GM19438 (cell line): ENCODE measurements at regions not wholly inside any gene's neighbourhood (a gene's known extent, or its start where the extent isn't known, plus 50 kb on each side); places are given as distances from the start of the nearest gene placed in this dataset.

Experiments used
- ATAC-seq: cut with Tn5 transposase; IDR thresholded peaks from one replicate; pipeline ENCODE4 v1.9.1; 2021; ENCODE audit warnings: low read depth; ENCODE audit not compliant: unreplicated experiment

DNA sequence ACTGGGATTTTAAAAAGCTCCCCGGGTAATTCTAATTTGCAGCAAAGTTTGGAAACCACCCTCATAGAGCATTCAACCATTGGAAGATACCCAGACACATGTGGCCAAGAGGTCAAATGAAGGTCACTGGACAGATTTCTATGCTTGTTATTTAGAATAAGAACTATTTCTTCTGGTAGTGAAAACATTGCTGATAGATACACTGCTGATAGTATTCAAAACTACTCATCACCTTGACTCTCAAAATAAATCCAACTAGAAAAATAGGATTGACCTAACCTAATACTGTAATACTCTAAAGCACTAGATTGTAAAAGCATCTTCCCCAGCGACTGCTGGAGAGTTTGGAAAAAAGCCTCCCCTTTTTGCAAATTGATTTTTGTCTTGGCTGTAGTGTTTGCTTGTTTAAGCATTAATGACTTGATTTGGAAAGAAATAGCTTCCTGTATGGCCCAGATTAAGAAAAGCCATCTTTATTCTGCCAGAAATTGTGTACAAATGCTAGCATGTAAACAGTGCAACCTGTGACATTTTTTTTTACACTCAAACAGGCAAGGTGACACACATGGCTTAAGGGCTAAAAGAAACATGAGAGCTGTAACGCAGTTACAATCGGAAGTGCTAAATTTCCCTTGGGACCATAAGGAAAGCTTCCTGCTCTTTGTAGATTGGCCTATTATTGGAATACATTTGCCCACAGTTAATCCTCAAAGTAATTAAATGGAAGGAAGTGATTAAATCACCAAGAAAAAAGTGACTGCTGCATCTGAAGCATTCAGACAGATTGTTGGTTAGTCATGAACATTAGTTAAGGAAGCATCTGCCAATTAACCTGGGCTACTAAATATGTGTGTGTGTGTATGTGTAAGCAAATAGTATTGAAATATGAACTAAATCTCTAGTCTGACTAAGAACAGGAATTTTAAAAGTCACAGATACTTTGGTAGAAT, 356.5 kb upstream of the ATP2B1 start:
- no peak for ATAC-seq

DNA sequence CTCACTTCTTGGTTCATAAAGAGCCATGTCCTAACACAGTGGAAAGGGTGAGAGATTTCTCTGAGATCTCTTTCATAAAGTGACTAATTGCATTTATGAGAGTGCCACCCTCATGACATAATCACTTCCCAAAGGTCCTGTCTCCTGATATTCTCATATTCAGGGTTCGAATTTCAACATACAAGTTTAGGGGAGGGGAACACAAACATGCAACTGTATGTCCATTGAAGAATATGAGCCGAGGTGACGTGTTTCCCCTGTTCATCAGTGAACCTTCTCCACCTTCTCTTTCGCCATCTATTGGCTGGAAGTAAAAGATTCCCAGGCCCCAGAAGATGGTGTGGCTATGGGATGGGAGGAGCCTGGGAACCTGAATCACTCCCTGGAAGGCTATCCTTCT, 354.2 kb upstream of the ATP2B1 start:
- ATAC-seq: no peak

DNA sequence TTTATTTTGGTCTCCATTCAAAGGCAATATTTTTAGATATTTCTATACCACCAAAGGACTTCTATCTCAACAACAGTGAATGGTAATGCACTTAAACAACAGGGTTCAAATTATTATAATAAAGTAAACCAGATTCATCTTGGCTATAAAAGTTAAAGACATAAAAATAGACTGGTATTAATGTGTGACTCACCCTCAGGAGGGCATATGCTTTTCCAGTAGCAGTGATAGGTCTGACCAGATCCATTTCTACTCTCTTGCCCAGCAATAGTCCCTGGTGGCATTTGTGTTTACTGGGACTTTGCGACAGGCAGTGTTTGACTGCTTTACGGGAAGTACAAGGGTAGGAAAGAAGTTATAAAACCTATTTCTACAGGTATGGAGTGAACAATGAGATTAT, 353.2 kb upstream of the ATP2B1 start:
- ATAC-seq: no peak

DNA sequence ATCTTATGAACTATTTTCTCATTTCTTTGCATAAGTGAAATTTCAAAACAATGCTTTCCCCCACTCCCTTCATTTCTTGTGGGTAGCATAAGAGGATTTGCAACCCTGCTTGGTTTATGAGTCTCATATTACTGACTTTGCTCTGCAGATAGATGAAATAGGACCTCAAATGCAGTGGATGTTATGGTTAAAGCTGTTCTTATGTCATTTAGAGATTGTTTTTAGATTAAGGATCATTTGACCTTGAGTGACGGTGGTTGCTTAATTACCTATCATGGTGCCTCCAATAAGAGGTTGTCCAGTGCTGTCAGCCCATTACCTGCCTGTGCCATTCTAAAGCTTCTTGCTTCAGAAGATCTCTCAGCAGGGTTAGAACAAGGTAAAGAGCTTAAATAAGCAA, 351.4 kb upstream of the ATP2B1 start:
- no peak for ATAC-seq

DNA sequence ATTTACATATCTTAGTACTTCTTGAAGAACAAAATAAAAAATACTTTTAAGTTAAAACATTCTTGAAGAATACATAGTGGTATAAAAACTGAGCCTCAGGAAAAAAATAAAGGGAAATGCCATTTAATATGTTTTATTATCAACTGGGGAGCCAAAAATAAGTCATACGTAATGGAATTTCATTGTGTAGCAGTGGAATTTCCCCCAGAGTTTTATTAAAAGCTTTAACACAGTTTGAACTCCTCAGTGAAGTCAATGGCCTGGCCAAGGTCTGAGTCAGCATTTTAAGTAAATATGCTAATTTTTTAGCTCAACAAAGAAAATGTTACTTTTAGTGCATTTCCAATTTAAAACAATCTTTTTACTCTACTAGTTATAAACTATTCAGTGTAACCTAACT, 350.1 kb upstream of the ATP2B1 start:
- ATAC-seq: no peak

DNA sequence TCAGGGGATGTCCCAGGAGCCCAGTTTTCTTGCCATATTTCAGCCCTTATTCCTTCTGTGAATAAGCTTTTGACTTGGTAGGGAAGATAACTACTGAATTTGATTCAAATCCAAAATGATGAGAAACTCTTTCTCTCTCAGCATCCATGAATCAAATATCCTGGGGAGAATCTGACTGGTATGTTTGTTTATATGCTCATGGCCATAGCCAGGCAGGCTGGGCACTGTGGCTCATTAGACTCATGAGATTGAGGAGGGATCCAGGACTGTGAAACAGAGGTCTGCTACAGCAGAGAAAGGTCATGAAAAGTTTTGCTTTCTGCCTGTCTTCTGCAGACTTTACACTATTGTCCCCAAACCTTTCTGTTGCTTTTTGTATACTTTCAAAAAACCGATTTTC, 346.4 kb upstream of the ATP2B1 start:
- no peak for ATAC-seq

DNA sequence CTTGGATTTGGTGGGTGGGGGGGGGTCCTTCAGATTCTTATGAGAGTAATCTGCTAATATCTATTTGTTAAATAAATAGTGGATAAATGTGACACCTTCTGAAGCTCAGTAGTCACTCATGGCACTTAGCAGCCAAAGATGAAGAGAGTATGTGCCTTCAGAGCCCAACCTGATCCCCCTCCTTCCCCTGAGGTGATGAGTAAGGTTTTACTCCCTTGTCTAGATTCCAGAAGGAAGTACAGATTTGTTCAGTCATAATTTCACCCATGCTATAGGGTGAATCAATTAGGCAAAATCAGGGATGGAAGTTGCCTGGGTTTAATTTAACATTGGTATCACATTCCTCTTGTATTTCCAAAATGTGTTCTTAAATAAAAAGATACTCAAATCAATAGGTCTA, 340.3 kb upstream of the ATP2B1 start:
- ATAC-seq: no peak

DNA sequence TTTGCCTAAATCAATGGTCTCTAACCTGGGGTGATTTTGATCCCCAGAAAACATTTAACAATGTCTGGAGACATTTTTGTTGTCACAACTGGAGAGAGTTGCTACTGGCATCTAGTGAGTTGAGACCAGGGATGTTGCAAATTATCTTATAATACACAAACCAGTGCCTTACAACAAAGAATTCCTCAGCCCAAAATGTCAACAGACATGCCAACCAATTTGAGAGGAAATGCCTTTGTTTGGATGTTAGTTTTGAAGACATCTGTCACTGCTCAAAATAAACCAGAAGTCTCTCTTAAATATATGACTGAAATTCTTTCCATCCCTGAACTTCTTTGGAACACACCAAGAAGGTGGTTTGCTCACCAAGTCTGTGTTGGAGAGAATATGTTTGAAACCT, 336.9 kb upstream of the ATP2B1 start:
- ATAC-seq: no peak

DNA sequence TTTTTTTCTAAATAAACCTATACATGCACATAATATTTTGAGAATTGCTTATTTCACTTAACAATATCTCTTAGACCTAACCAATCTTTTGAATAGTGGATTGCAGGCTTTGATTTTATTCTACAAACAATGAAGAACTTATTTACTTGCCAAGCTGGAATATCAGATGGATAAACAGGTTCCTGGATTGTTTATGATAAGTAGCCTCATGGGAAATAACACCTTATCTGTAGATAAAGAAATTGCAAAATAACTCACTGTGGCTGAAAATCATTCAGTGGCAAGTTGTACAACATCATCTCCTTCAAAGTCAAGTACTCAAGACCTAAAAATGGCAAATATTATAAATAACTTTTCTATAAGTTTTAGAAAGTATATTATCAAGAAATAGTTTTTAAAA, 335.4 kb upstream of the ATP2B1 start:
- ATAC-seq: no peak

DNA sequence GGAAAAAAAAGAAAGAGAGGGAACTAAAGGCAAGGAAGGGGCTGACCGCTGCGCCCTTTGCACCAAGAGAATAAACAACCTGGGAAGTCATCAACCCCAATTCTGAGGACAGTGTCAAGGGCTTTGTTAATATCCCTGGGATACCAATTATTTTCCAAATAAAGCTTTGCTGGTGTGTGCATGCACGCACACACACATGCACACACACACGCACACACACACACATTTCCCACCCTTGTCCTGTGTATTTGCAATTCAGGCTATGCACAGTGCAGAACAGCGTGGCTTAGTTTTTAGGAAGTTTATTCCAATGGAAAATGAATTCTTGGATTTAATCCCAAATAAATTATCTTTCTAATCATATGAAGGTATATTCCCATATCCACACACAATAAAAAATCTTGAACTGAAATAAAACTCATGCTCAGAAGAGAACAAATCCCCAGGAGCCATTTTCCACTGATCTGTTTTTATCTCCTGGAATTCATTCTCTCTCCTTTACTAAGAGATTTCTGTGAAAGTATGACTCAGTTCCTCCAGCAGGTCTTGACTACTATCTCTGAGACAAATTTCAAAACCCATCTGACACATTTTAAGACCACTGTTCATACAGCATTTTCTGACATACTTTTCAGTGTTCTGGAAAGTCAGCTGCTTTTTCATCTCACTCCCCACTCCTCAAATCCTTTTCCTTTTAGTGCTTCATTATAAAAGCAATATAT, 334.4 kb upstream of the ATP2B1 start:
- ATAC-seq: no peak

DNA sequence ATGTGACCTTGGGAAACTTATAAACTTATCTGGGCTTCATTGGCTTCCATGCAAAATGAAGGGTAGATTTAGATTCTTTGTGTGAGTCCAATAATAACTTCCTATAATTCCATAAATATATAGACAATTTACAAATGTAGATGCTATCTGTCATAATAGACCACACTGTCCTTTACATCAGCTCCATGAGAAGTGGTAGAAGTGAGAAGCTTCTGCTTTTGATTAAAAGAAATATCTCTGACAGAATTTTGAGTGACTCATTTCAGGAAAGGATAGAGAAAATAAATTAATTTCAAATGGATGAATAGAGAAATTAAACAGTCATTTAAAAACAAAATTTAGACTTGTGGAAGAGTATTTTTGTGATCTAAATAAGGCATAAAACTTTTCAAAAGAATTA, 329.7 kb upstream of the ATP2B1 start:
- no peak for ATAC-seq

DNA sequence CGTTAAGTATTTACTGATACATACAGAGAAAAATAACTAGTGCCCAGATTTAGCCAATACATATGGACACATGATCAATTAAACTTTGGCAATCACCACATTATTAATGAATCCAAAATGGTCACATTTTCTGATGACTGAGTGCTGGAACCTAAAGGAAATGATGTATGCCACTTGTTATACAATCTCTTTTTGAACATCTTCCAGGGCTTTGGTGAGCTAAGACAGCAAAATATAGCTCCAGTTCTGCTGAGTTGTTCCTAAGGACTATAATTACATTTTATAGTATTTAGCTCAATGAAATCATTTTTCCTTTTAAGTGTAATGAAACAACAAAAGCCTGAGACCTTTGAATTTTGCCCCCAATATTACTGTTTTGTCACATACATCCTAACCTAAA, 329.1 kb upstream of the ATP2B1 start:
- ATAC-seq: no peak

DNA sequence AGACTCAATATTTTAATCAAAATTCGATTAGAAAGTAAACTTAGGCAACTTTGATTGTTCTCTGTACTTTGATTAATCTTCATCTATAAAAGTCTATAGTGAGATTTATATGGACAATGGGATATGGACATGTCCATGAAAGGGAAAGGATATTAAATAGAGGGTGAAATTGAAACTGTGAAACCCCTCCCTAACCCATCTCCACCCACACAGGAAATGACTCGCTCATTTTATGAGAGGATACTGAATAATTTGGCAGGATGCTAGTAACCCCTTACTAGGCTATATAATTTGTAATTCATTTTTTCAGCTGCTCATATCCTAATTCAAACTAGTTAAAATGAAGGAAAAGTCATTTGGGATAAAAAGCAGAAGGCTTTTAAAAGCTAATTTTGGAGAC, 328.0 kb upstream of the ATP2B1 start:
- ATAC-seq: no peak

DNA sequence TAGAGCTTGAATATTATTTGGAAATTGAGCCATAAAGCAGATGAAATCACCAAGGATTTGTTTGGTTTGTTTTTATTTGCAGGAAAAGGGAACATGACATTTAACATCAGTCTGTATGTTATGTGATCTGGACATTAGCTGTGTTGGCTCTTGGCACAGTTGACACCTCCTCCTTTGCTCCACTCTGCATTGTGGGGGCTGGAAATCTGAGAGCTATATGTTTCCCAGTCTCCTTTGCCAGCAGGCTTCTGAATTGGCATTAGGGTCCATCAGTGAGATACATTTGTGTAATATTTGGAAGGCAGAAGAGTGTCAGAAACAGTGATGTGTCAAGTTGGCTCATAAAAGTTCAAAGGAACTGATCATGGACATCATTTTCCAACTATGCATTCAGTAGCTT, 322.1 kb upstream of the ATP2B1 start:
- no peak for ATAC-seq

DNA sequence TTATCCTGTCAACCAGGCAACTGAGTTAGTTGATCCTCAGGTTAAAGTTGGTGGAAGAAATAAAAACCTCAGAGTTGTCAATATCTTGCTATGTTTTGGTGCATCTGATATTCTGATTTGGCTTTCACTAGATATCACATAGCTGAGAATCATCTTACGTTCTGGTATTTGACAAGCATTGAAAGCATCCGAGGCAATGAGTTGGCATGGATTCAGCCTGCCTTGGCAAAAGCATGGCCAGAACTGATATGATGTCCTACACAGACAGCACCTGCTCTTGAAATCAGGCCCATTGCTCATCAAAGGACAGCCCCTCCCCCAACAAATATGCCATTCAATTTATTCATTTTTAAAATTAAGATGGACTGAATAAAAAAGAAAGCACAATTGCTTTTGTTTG, 320.7 kb upstream of the ATP2B1 start:
- ATAC-seq: no peak

DNA sequence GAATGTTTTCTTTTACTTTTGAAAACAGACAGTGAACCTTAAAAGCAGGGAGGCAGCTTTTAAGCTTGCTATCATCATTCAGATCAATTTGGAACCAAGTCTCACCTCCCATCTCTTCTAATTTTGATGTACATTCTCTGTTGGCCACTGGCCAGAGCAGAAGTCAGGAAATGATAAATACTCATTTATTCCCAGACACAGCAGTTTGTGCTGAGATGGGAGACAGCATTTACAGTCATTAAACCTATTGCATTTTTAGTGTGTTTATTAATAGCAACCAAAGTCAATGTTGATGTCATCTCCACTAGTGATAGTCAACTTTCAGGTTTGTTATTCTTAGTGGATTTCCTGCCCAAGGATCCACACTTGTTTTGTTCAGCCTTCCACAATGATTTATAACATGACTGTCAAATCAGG, 320.0 kb upstream of the ATP2B1 start:
- ATAC-seq: no peak

DNA sequence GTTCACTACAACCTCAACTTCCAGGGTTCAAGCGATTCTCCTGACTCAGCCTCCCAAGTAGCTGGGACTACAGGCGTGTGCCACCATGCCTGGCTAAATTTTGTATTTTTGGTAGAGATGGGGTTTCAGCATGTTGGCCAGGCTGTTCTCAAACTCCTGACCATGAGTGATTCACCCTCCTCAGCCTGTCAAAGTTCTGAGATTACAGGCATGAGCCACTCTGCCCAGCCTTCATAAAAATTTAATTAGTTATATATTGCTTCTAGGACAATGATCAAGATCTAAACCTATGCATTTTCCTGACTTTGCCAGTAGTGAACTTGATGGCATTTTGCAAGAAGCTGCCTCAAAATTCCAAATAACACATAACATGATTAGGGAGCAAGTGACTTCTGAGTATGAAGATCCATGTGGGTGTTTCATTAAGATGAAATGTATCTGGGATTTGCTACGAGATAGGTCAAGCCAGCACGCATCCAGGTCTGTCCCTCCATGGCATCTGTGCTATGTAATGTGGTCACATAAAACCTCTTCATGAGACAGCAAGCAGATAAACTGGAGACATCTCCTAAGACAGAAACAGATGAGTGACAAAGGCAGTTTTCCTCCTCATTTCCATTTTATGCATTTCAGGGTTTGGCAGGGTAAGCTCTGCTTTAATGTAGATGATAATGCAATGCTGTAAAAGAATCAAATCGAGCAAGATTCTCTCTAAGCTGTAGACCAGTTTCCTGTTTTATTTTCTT, 319.4 kb upstream of the ATP2B1 start:
- ATAC-seq: no peak

DNA sequence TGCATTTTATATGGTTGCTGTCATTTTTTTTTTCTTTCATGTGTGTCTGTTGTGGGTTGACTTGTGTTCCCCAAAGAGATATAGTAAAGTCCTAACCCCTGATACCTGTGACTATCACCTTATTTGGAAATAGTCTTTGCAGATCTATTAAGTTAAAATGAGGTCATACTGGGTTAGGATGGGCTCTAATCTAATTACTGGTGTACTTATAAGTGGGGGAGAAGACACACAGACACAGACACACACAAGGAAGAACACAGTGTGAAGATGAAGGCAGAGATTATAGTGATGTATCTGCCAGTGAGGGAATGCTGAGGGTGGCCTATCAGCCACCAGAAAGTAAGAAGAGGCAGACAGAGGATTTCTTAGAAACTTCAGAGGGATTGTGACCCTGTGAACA, 318.4 kb upstream of the ATP2B1 start:
- no peak for ATAC-seq

DNA sequence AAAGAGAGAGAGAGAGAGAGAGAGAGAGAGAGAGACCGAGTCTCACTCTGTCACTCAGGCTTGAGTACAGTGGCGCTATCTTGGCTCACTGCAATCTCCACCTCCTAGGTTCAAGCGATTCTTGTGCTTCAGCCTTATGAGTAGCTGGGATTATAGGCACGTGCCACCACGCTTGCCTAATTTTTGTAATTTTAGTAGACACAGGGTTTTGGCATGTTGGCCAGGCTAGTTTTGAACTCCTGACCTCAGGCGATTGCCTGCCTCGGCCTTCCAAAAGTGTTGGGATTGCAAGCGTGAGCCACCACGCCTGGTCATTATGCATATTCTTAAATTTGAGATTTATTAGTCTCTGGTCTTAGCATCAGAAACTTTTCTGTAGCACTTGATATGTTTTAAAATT, 317.9 kb upstream of the ATP2B1 start:
- no peak for ATAC-seq

DNA sequence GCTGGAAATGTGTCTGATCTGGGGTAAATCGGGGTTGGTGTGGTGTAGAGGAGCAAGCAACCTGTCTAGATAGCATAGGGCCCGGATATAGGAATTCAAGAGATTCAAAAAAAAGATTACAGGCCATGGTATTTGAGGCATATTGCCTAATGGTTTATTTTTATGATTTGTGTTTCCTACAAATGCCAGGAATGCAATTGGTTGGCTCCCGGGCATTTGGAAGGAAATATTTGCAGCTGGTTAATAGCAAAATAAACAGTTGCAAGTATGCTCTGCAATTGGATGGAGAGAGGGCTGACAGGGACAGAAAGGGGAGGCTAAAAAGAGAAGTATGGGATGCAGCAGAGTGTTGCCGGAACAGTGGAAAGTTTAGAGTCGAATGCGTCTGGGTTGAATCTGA, 315.6 kb upstream of the ATP2B1 start:
- ATAC-seq: no peak

DNA sequence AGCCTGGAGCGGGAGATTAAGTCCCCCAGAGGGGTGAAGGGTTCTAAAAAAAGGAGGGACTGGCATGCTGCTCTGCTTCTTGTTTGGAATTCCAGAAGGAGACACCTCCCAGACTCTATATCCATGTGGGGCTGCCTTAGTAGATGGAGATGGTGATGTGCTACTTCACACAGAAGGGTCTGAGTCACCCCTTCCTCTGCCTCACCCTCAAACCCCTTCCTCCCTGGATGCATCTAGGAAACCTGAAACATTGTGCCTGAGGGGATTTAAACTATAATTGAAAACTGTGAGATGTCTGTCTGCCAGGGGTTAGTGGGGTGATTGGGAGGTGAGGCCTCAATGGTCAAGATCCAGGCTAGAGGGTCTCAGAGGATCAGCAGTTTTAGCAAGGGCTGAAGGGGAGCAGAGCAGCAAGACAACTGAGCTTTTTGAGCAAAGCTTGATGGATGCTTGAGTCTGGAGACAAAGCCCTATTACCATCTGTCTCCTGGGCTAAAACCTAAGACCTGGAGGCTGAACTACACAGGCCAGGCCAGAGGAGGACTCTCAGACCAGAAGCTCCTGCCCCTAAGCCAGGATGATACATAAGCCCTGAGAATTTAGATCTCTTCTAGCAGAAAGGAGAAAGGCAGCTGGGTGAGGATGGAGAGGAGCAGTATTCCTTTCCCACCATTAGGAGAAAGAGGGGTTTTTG, 314.7 kb upstream of the ATP2B1 start:
- ATAC-seq: no peak
